Kidney epithelial cell (primary cell): ENCODE measurements at regions not wholly inside any gene's neighbourhood (a gene's known extent, or its start where the extent isn't known, plus 50 kb on each side); places are given as distances from the start of the nearest gene placed in this dataset.

Source experiments
- DNase-seq: peaks from one replicate; pipeline ENCODE4 v3.0.0-alpha.2; 2010; ENCODE audit warnings: low read depth
- H3K27me3 ChIP-seq: 2 replicates; pipeline ENCODE4 v1.6.0; 2011; ENCODE audit warnings: low read length; ENCODE audit not compliant: control insufficient read depth, insufficient read depth
- H3K36me3 ChIP-seq: 2 replicates; pipeline ENCODE4 v1.5.1; 2011; ENCODE audit warnings: low read length; ENCODE audit not compliant: control insufficient read depth, insufficient read depth
- H3K4me3 ChIP-seq: 2 replicates; pipeline ENCODE4 v1.5.1; 2011; ENCODE audit warnings: low read depth, mild to moderate bottlenecking, control low read depth, low read length
- CTCF ChIP-seq: IDR thresholded peaks from 2 replicates; pipeline ENCODE4 v1.5.1; 2011; ENCODE audit warnings: mild to moderate bottlenecking, moderate library complexity, low read length, control low read depth, inconsistent platforms; ENCODE audit not compliant: insufficient read depth, poor library complexity, severe bottlenecking

GRCh38 chr1:193333166-193333565, 146.8 kb upstream of the B3GALT2 start:
- no peaks in the 10 kb centered on the region for H3K36me3 ChIP-seq
- DNase-seq = no peak
- H3K4me3 ChIP-seq = no peak overlapping the region
- no peak for TF ChIP-seq CTCF
- no peaks in the 10 kb centered on the region for H3K27me3 ChIP-seq

GRCh38 chr1:193326296-193326695, 139.9 kb upstream of the B3GALT2 start:
- no peaks in the 10 kb centered on the region for H3K36me3 ChIP-seq
- H3K27me3 ChIP-seq = no peaks in the 10 kb centered on the region
- TF ChIP-seq CTCF = no peak
- H3K4me3 ChIP-seq = no peak overlapping the region
- DNase-seq = no peak

GRCh38 chr1:193325771-193326170, 139.4 kb upstream of the B3GALT2 start:
- DNase-seq = no peak
- Histone ChIP-seq H3K27me3 (no peaks in the 10 kb centered on the region), H3K4me3 (no peak overlapping the region), H3K36me3 (no peaks in the 10 kb centered on the region)
- TF ChIP-seq CTCF = no peak

GRCh38 chr1:193325042-193325441, 138.6 kb upstream of the B3GALT2 start:
- no peaks in the 10 kb centered on the region for H3K36me3 ChIP-seq
- H3K27me3 ChIP-seq = no peaks in the 10 kb centered on the region
- DNase-seq = no peak
- no peak overlapping the region for H3K4me3 ChIP-seq
- TF ChIP-seq CTCF = no peak

GRCh38 chr1:193322211-193322610, 135.8 kb upstream of the B3GALT2 start:
- no peaks in the 10 kb centered on the region for H3K36me3 ChIP-seq
- no peak for TF ChIP-seq CTCF

GRCh38 chr1:193321242-193321840, 134.9 kb upstream of the B3GALT2 start:
- no peak for DNase-seq
- TF ChIP-seq CTCF = no peak
- H3K36me3 ChIP-seq = no peaks in the 10 kb centered on the region
- no peak overlapping the region for H3K4me3 ChIP-seq
- H3K27me3 ChIP-seq = no peaks in the 10 kb centered on the region

More at GRCh38 chr1:193322211-193322610, 135.8 kb upstream of the B3GALT2 start:
- DNase-seq = peak; percentile 26
- no peak overlapping the region for H3K4me3 ChIP-seq
- no peaks in the 10 kb centered on the region for H3K27me3 ChIP-seq
